Small intestine (tissue), 7 donors: ENCODE measurements at regions not wholly inside any gene's neighbourhood (a gene's known extent, or its start where the extent isn't known, plus 50 kb on each side); places are given as distances from the start of the nearest gene placed in this dataset.
"Not testable (repeated sequence)": the region's sequence is repeated elsewhere in the genome, so short reads cannot be mapped to it uniquely, and the experiment has no call there.

ENCODE experiments used
- DNase-seq, 2 donors: peaks; one replicate each; pipeline versions ENCODE4 v3.0.0 to v3.0.0-alpha.2; 2013
- FAIRE-seq: peaks from 2 replicates; lab custom pipeline; 2012; peaks lifted over from hg19 to GRCh38; lab: Jason Lieb, UNC
- H3K27ac ChIP-seq, 3 donors: one replicate each; pipeline ENCODE4 v1.5.1; 2013; ENCODE audit warnings: low read length in 2 of 3, mild to moderate bottlenecking in 2 of 3, control low read depth in 1 of 3, inconsistent platforms in 1 of 3, low read depth in 1 of 3, moderate library complexity in 1 of 3
- H3K27me3 ChIP-seq, 3 donors: one replicate each; pipeline ENCODE4 v1.6.1; 2013; ENCODE audit warnings: low read length in 3 of 3, inconsistent platforms in 1 of 3; ENCODE audit not compliant: control insufficient read depth in 3 of 3, insufficient read depth in 3 of 3
- H3K36me3 ChIP-seq, 3 donors: one replicate each; pipeline ENCODE4 v1.6.1; 2013; ENCODE audit warnings: low read length in 3 of 3, inconsistent platforms in 1 of 3, low read depth in 1 of 3, mild to moderate bottlenecking in 1 of 3, moderate library complexity in 1 of 3; ENCODE audit not compliant: control insufficient read depth in 3 of 3, insufficient read depth in 2 of 3
- H3K4me1 ChIP-seq, 3 donors: one replicate each; pipeline ENCODE4 v1.6.1; 2013; ENCODE audit warnings: low read length in 2 of 3, inconsistent platforms in 1 of 3, low read depth in 1 of 3, mild to moderate bottlenecking in 1 of 3, moderate library complexity in 1 of 3; ENCODE audit not compliant: control insufficient read depth in 3 of 3, insufficient read depth in 2 of 3
- H3K4me3 ChIP-seq, 3 donors: one replicate each; pipeline ENCODE4 v1.5.1; 2013; ENCODE audit warnings: low read length in 3 of 3, control low read depth in 1 of 3, inconsistent platforms in 1 of 3, low read depth in 1 of 3, mild to moderate bottlenecking in 1 of 3, moderate library complexity in 1 of 3
- H3K9me3 ChIP-seq, 2 donors: one replicate each; pipeline ENCODE4 v1.6.1; 2013; ENCODE audit warnings: low read depth in 1 of 2, low read length in 1 of 2; ENCODE audit not compliant: control insufficient read depth in 2 of 2, insufficient read depth in 1 of 2
- WGBS, 3 donors: extraction: QIAGEN DNeasy Blood & Tissue Kit; methylation state at CpG; one replicate each; pipeline ENCODE4 v1.1.7; 2013; 5-methylcytosine and 5-hydroxymethylcytosine counted together
- donor health status: healthy with polysubstance abuse.
- donor health status: control.
- donor health status: control.
- donor health status: Bipolar disorder and iron deficiency.
- donor health status: healthy.

DNA sequence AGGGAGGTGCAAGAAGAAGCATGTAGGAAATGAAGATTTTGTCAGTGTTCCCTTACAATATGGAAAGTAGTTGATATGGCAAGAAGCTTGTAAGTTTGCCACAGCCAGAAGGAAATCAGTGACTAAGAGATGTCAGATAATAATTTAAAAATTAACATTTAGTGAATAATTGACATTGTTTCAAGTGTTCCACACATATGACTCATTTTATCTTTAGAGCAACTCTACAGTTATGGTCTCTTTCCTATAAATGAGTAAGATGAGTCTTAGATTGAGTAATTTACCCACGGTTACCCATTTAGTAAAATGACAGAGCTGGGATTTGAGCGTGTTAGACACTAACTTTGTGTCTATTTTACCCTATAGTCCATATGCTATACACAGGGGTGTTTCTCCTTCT, 300.3 kb upstream of the IRS4 start:
- peaks cover 0 to 4% of the 10 kb centered on the region in 2 donors for H3K9me3 ChIP-seq
- H3K27me3 ChIP-seq = no peaks in the 10 kb centered on the region
- FAIRE-seq = no peak
- DNase-seq = no peak
- WGBS, 3 donors = 53 to 75% (median 59%) methylated on average over 2 of the region's 2 CpGs
- no peak overlapping the region for H3K27ac ChIP-seq
- no peak overlapping the region for H3K4me3 ChIP-seq
- H3K36me3 ChIP-seq = no peaks in the 10 kb centered on the region
- H3K4me1 ChIP-seq = no peaks in the 10 kb centered on the region

DNA sequence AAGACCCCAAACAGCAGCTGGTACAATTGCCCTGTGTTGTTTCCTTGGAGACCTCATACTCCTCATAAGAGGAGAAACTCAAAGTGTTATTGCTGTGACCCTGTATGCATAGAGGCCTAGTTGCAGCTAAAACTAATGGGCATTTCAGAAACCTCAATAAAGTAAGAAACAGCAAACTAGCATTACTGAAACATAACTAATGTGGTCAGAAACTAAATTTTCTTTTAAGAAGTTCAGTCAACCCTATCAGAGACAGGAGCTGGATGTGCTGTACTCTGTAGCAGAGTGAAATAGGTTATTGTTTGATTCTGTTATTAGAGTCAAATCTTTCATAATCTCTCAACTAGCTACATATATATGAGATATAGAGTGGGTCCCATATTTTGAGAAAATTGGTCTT, 257.5 kb upstream of the IRS4 start:
- FAIRE-seq = no peak
- Histone ChIP-seq H3K4me1 (no peaks in the 10 kb centered on the region), H3K36me3 (no peaks in the 10 kb centered on the region)

DNA sequence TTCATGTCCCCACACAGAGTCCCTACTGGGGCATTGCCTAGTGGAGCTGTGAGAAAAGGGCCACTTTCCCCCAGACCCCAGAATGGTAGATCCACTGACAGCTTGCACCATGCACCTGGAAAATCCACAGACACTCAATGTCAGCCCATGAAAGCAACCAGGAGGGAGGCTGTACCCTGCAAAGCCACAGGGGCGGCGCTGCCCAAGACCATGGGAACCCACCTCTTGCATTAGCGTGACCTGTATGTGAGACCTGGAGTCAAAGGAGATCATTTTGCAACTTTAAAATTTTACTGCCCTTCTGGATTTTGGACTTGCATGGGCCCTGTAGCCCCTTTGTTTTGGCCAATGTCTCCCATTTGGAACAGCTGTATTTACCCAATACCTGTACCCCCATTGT, 236.5 kb upstream of the IRS4 start:
- not testable (repeated sequence) for FAIRE-seq

More for the DNA sequence above, 257.5 kb upstream of the IRS4 start:
- no peaks in the 10 kb centered on the region for H3K9me3 ChIP-seq
- no peaks in the 10 kb centered on the region for H3K27me3 ChIP-seq
- H3K4me3 ChIP-seq = no peak overlapping the region
- H3K27ac ChIP-seq = no peak overlapping the region
- no peak for DNase-seq

DNA sequence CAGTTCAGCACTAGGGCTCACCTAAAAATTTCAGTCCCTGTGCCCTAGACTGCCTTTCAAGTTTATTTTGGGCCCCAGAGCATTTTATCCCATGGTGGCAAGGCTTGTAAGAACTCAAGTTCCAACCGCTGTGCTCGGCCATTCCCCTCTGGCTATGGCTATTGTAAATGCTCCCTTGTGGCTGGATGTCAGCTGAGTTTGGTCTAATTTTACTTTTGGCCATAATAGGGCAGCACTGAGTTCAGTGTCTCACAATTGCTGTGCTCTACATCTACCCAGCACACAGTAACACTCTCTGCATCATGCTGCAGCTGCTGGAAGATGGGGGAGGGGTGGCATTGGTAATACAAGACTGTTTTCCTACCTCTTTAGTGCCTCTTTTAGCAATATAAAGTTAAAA, 210.8 kb upstream of the IRS4 start:
- Histone ChIP-seq H3K9me3 (no peaks in the 10 kb centered on the region), H3K36me3 (no peaks in the 10 kb centered on the region), H3K4me1 (no peaks in the 10 kb centered on the region), H3K4me3 (no peak overlapping the region), H3K27ac (no peak overlapping the region), H3K27me3 (no peaks in the 10 kb centered on the region)
- DNase-seq (no peak), FAIRE-seq (no peak)
- WGBS, 3 donors = 81 to 90% (median 86%) methylated on average over 2 of the region's 2 CpGs

More for the DNA sequence above, 236.5 kb upstream of the IRS4 start:
- not testable (repeated sequence) for H3K9me3 ChIP-seq, DNase-seq, H3K4me1 ChIP-seq, H3K27me3 ChIP-seq, H3K4me3 ChIP-seq, H3K27ac ChIP-seq, H3K36me3 ChIP-seq
- 79 to 93% (median 86%) methylated on average over 3 of the region's 3 CpGs for WGBS, 3 donors

DNA sequence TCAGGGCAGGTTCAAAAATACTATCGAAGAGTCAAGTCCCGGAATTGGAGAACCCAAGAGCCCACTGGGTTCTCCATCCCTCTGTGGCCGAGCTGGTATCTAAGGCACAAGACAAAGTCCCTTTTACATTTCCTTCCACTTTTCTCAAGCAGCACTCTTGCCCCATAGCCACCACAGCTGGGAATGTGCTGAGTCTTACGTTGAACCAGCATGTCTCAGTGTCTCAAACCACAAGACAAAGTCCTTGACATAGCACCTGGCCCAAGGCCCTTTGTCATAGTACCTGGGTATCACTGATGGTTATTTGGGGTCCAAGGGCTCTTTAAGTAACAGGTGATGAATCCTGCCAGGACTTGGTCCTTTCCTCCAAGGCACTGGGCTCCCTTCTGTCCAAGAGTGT, 210.2 kb upstream of the IRS4 start:
- H3K4me1 ChIP-seq = no peaks in the 10 kb centered on the region
- 66 to 82% (median 82%) methylated on average over 2 to 4 of the region's 4 CpGs for WGBS, 3 donors
- FAIRE-seq = no peak

DNA sequence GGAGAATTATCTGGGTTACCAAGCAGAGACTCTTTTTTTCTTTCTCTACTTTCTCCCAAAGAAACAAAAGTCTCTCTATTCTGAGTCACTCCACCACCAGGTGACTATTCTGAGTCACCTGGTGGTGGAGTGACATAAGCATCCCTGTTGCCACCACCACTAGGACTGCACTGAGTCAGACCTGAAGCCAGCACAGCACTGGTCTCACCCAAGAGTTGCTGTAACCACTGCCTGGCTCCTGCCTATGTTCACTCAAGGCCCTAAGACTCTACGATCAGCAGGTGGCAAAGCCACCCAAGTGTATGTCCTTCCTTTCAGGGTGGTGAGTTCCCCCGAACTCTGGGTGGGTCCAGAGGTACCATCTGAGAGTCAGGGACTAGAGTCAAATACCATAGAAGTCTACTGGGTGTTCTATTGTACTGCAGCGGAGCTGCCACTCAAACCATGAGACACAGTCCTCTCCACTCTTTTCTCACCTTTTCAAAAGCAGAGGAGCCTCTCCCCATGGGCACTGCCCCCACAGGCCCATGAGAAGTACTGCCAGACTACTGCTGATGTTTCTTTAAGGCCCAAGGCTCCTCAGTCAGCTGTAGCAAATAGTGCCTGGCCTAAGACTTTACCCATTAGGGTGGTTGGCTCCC, 209.6 kb upstream of the IRS4 start:
- DNase-seq = no peak

More for the DNA sequence above, 210.2 kb upstream of the IRS4 start:
- Histone ChIP-seq H3K27ac (no peak overlapping the region), H3K36me3 (no peaks in the 10 kb centered on the region), H3K4me3 (no peak overlapping the region), H3K27me3 (no peaks in the 10 kb centered on the region), H3K9me3 (no peaks in the 10 kb centered on the region)
- no peak for DNase-seq

DNA sequence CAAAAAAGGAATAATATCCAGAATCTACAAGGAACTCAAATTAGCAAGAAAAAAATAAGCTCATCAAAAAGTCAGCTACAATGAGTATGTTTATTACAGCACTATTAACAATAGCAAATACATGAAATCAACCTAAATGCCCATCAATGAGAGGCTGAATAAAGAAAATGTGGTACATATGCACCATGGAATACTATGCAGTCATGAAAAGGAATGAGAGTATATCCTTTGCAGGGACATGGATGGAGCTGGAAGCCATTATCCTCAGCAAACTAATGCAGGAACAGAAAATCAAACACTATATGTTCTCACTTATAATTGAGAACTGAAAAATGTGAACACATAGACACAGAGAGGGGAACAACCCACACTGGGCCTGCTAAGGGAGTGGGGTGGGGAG, 178.4 kb upstream of the IRS4 start:
- Histone ChIP-seq H3K4me1 (no peaks in the 10 kb centered on the region), H3K4me3 (no peak overlapping the region), H3K36me3 (no peaks in the 10 kb centered on the region), H3K27me3 (no peaks in the 10 kb centered on the region), H3K27ac (no peak overlapping the region), H3K9me3 (no peaks in the 10 kb centered on the region)
- DNase-seq (no peak), FAIRE-seq (no peak)

More for the DNA sequence above, 209.6 kb upstream of the IRS4 start:
- Histone ChIP-seq H3K9me3 (no peaks in the 10 kb centered on the region), H3K4me1 (no peaks in the 10 kb centered on the region), H3K27ac (no peak overlapping the region), H3K27me3 (no peaks in the 10 kb centered on the region), H3K4me3 (no peak overlapping the region), H3K36me3 (no peaks in the 10 kb centered on the region)
- FAIRE-seq = no peak
- WGBS, 3 donors = 54 to 73% (median 61%) methylated on average over 3 of the region's 3 CpGs

DNA sequence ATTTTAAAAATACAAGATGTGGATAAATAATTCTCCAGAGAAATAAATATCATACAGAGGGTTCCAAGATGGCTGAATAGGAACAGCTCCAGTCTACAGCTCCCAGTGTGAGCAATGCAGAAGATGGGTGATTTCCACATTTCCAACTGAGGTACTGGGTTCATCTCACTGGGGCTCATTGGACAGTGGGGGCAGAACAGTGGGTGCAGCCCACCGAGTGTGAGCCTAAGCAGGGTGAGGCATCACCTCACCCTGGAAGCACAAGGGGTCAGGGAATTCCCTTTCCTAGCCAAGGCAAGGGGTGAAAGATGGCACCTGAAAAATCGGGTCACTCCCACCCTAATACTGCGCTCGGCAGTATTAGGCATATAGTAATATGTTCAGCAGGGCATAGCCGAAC, 167.5 kb upstream of the IRS4 start:
- not testable (repeated sequence) for H3K36me3 ChIP-seq, DNase-seq, H3K27ac ChIP-seq, H3K4me1 ChIP-seq, FAIRE-seq, H3K27me3 ChIP-seq, H3K9me3 ChIP-seq, H3K4me3 ChIP-seq
- 83 to 88% (median 83%) methylated on average over 5 of the region's 5 CpGs for WGBS, 3 donors

DNA sequence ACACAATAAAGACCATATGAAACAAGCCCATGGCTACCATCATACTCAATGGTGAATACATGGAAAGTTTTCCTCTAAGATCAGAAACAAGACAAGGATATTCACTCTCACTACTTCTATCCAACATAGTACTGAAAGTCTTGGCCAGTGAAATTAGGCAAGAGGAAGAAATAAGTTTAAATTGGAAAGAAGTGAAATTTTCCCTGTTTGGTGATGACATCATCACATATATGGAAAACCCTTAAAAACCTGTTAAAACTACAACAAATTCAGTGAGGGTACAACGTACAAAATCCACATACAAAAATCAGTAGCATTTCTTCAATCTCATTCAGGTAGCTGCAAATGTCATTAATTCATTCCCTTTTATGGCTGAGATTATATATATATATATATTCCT, 164.0 kb upstream of the IRS4 start:
- no peak overlapping the region for H3K27ac ChIP-seq
- FAIRE-seq (no peak), DNase-seq (no peak)
- H3K9me3 ChIP-seq = peaks cover 0 to 12% of the 10 kb centered on the region in 2 donors
- no peaks in the 10 kb centered on the region for H3K27me3 ChIP-seq
- WGBS, 3 donors = 41 to 86% (median 42%) methylated on average over 1 of the region's 1 CpG
- H3K36me3 ChIP-seq = no peaks in the 10 kb centered on the region
- H3K4me1 ChIP-seq = no peaks in the 10 kb centered on the region
- no peak overlapping the region for H3K4me3 ChIP-seq
